Keratinocyte (primary cell): ENCODE measurements at regions not wholly inside any gene's neighbourhood (a gene's known extent, or its start where the extent isn't known, plus 50 kb on each side); places are given as distances from the start of the nearest gene placed in this dataset.
A peak's percentile ranks its signal among the peaks of the same experiment; 100 is the strongest.

Experiments
- DNase-seq: peaks from one replicate; pipeline ENCODE4 v3.0.0-alpha.2; 2011; ENCODE audit warnings: low read depth, missing footprints, low spot score
- FAIRE-seq: peaks from 2 replicates; lab custom pipeline; 2011; peaks lifted over from hg19 to GRCh38; lab: Jason Lieb, UNC
- H2AFZ ChIP-seq: 2 replicates; pipeline ENCODE4 v1.6.0; 2012; ENCODE audit warnings: low read length, control low read depth, inconsistent platforms; ENCODE audit not compliant: control insufficient read depth
- H3K27ac ChIP-seq: 2 replicates; pipeline ENCODE4 v1.5.1; 2011; ENCODE audit warnings: low read length; ENCODE audit not compliant: control insufficient read depth, insufficient read depth
- H3K27me3 ChIP-seq: 3 replicates; pipeline ENCODE4 v1.6.0; 2011; ENCODE audit warnings: low read length; ENCODE audit not compliant: control insufficient read depth, insufficient read depth; ENCODE audit errors: extremely low read depth
- H3K36me3 ChIP-seq, 2 experiments: 2 replicates in 1 of 2; 3 replicates in 1 of 2; pipeline ENCODE4 v1.5.1; 2011; ENCODE audit warnings: low read length in 2 of 2, mild to moderate bottlenecking in 1 of 2; ENCODE audit not compliant: control insufficient read depth in 2 of 2, insufficient read depth in 2 of 2; ENCODE audit errors: extremely low read depth in 1 of 2
- H3K4me1 ChIP-seq: 3 replicates; pipeline ENCODE4 v1.5.1; 2011; ENCODE audit warnings: low read length; ENCODE audit not compliant: control insufficient read depth, insufficient read depth; ENCODE audit errors: extremely low read depth
- H3K4me2 ChIP-seq: 3 replicates; pipeline ENCODE4 v1.6.0; 2011; ENCODE audit warnings: low read depth, low read length; ENCODE audit not compliant: control insufficient read depth, insufficient read depth; ENCODE audit errors: extremely low read depth
- H3K4me3 ChIP-seq, 3 experiments: fragments of 200-600 bp in 1 of 3; sonication (generic) in 1 of 3; 2 replicates in 2 of 3; 3 replicates in 1 of 3; pipeline ENCODE4 v1.5.1; 2011 to 2016; ENCODE audit warnings: low read length in 3 of 3, mild to moderate bottlenecking in 3 of 3, control low read depth in 2 of 3, inconsistent platforms in 1 of 3, low read depth in 1 of 3, mixed read lengths in 1 of 3, mixed run types in 1 of 3, moderate library complexity in 1 of 3; ENCODE audit not compliant: control insufficient read depth in 2 of 3, insufficient read depth in 2 of 3; ENCODE audit errors: extremely low read depth in 1 of 3
- H3K79me2 ChIP-seq: 2 replicates; pipeline ENCODE4 v1.6.0; 2012; ENCODE audit warnings: low read length; ENCODE audit not compliant: control insufficient read depth, insufficient read depth
- H3K9ac ChIP-seq: 3 replicates; pipeline ENCODE4 v1.6.0; 2011; ENCODE audit warnings: low read length; ENCODE audit not compliant: control insufficient read depth, insufficient read depth; ENCODE audit errors: extremely low read depth
- H3K9me1 ChIP-seq: 3 replicates; pipeline ENCODE4 v1.6.0; 2011; ENCODE audit warnings: low read length; ENCODE audit not compliant: control insufficient read depth, insufficient read depth; ENCODE audit errors: extremely low read depth
- H3K9me3 ChIP-seq: 2 replicates; pipeline ENCODE4 v1.5.1; 2012; ENCODE audit warnings: low read depth, low read length; ENCODE audit not compliant: control insufficient read depth
- H4K20me1 ChIP-seq: 3 replicates; pipeline ENCODE4 v1.6.0; 2011; ENCODE audit warnings: low read length; ENCODE audit not compliant: control insufficient read depth, insufficient read depth; ENCODE audit errors: extremely low read depth
- CTCF ChIP-seq, 3 experiments: IDR thresholded peaks in 1 of 3; conservative IDR thresholded peaks in 1 of 3; optimal IDR thresholded peaks in 1 of 3; 2 replicates in 2 of 3; 3 replicates in 1 of 3; pipeline versions ENCODE3 to v1.5.1; 2011; ENCODE audit warnings: low read length in 3 of 3, mild to moderate bottlenecking in 3 of 3, moderate library complexity in 2 of 3, control low read depth in 1 of 3, inconsistent platforms in 1 of 3; ENCODE audit not compliant: insufficient read depth in 2 of 3; ENCODE audit errors: extremely low read depth in 1 of 3
- EZH2 ChIP-seq: IDR thresholded peaks from one replicate; pipeline ENCODE4 v1.6.1; 2012; ENCODE audit warnings: inconsistent platforms, mild to moderate bottlenecking, low read length, moderate library complexity
- dilution Hi-C: fragments of 300-500 bp; cut with MboI; formaldehyde crosslinking; loops from one replicate; pipeline ENCODE4 v1.7.0; 2020; ENCODE audit warnings: low sequenced_read_pairs; ENCODE audit not compliant: extremely low pct_ligation_motif_present

GRCh38 chr1:186753241-186753640, 73.0 kb upstream of the PTGS2 start:
- no peak for TF ChIP-seq CTCF (optimal IDR thresholded peaks at IDR 0.05 in 1 of 3, IDR thresholded peaks at IDR 0.05 in 1 of 3, conservative IDR thresholded peaks at IDR 0.05 in 1 of 3; ENCODE audit: extremely low read depth in 1 of 3, insufficient read depth in 2 of 3, low read length in 3 of 3)
- no peak for TF ChIP-seq EZH2
- H3K4me2 ChIP-seq = no peak overlapping the region
- no peak for DNase-seq
- H2AFZ ChIP-seq = no peak overlapping the region
- dilution Hi-C loops = no loop called here
- no peaks in the 10 kb centered on the region for H3K9me3 ChIP-seq
- no peaks in the 10 kb centered on the region for H3K79me2 ChIP-seq
- H4K20me1 ChIP-seq = no peaks in the 10 kb centered on the region
- H3K27ac ChIP-seq = no peak overlapping the region
- H3K27me3 ChIP-seq = no peaks in the 10 kb centered on the region
- peak; percentile 59 for FAIRE-seq
- H3K9ac ChIP-seq = no peak overlapping the region
- peaks cover 27% of the 10 kb centered on the region for H3K4me1 ChIP-seq
- no peaks in the 10 kb centered on the region for H3K36me3 ChIP-seq
- H3K4me3 ChIP-seq = no peak overlapping the region
- H3K9me1 ChIP-seq = no peaks in the 10 kb centered on the region

GRCh38 chr1:186750257-186750656, 70.0 kb upstream of the PTGS2 start:
- no peak overlapping the region for H3K4me3 ChIP-seq
- H3K4me2 ChIP-seq = peak overlapping the region; percentile 9
- no peaks in the 10 kb centered on the region for H3K79me2 ChIP-seq
- no peak overlapping the region for H2AFZ ChIP-seq
- no peaks in the 10 kb centered on the region for H3K36me3 ChIP-seq
- no peak for TF ChIP-seq EZH2
- no peak for TF ChIP-seq CTCF (optimal IDR thresholded peaks at IDR 0.05 in 1 of 3, IDR thresholded peaks at IDR 0.05 in 1 of 3, conservative IDR thresholded peaks at IDR 0.05 in 1 of 3; ENCODE audit: extremely low read depth in 1 of 3, insufficient read depth in 2 of 3, low read length in 3 of 3)
- no peaks in the 10 kb centered on the region for H3K9me3 ChIP-seq
- peak; percentile 78 for FAIRE-seq
- no peaks in the 10 kb centered on the region for H3K9me1 ChIP-seq
- DNase-seq = peak; percentile 54
- peaks cover 27% of the 10 kb centered on the region for H3K4me1 ChIP-seq
- dilution Hi-C loops = no loop called here
- H4K20me1 ChIP-seq = no peaks in the 10 kb centered on the region
- peak overlapping the region; percentile 22 for H3K9ac ChIP-seq
- no peaks in the 10 kb centered on the region for H3K27me3 ChIP-seq
- peak overlapping the region; percentile 85 for H3K27ac ChIP-seq
